H9 (cell line): ENCODE measurements at regions not wholly inside any gene's neighbourhood (a gene's known extent, or its start where the extent isn't known, plus 50 kb on each side); places are given as distances from the start of the nearest gene placed in this dataset.

ENCODE experiments used
- DNase-seq: peaks from one replicate; pipeline ENCODE4 v3.0.0-alpha.2; 2017
- H2AFZ ChIP-seq: one replicate; pipeline ENCODE4 v1.6.1; 2013; ENCODE audit warnings: mild to moderate bottlenecking, low read length, control low read depth, moderate library complexity
- H2AK5ac ChIP-seq: 2 replicates; pipeline ENCODE4 v1.6.1; 2013; ENCODE audit warnings: low read length, control low read depth, mixed read lengths; ENCODE audit not compliant: insufficient read length
- H2BK120ac ChIP-seq: one replicate; pipeline ENCODE4 v1.6.1; 2013; ENCODE audit warnings: low read depth, mild to moderate bottlenecking, low read length, control low read depth, inconsistent platforms; ENCODE audit not compliant: poor library complexity, severe bottlenecking
- H2BK12ac ChIP-seq: 2 replicates; pipeline ENCODE4 v1.6.1; 2013; ENCODE audit warnings: low read length, control low read depth, mixed read lengths, low read depth; ENCODE audit not compliant: insufficient read length
- H2BK15ac ChIP-seq: 2 replicates; pipeline ENCODE4 v1.6.1; 2013; ENCODE audit warnings: low read depth, low read length, control low read depth
- H2BK20ac ChIP-seq: one replicate; pipeline ENCODE4 v1.6.1; 2013; ENCODE audit warnings: low read depth, mild to moderate bottlenecking, low read length, control low read depth, inconsistent platforms; ENCODE audit not compliant: poor library complexity, severe bottlenecking
- H2BK5ac ChIP-seq: 2 replicates; pipeline ENCODE4 v1.6.1; 2013; ENCODE audit warnings: low read length, control low read depth, mixed read lengths; ENCODE audit not compliant: insufficient read length
- H3K14ac ChIP-seq: 2 replicates; pipeline ENCODE4 v1.6.1; 2013; ENCODE audit warnings: low read length, control low read depth; ENCODE audit not compliant: insufficient read depth
- H3K18ac ChIP-seq: 2 replicates; pipeline ENCODE4 v1.6.1; 2013; ENCODE audit warnings: low read depth, mild to moderate bottlenecking, mixed read lengths, low read length, control low read depth; ENCODE audit not compliant: insufficient read length
- H3K23ac ChIP-seq: 2 replicates; pipeline ENCODE4 v1.6.1; 2013; ENCODE audit warnings: low read length, control low read depth, mixed read lengths, low read depth; ENCODE audit not compliant: insufficient read length
- H3K23me2 ChIP-seq: 2 replicates; pipeline ENCODE4 v1.6.1; 2013; ENCODE audit warnings: low read depth, mild to moderate bottlenecking, mixed read lengths, low read length, control low read depth; ENCODE audit not compliant: insufficient read length, poor library complexity, severe bottlenecking
- H3K27ac ChIP-seq: 2 replicates; pipeline ENCODE4 v1.5.1; 2013; ENCODE audit warnings: low read length, control low read depth, mixed read lengths, low read depth; ENCODE audit not compliant: insufficient read length
- H3K27me3 ChIP-seq: 2 replicates; pipeline ENCODE4 v1.6.1; 2013; ENCODE audit warnings: low read length, control low read depth, inconsistent platforms; ENCODE audit not compliant: insufficient read depth
- H3K4ac ChIP-seq: 2 replicates; pipeline ENCODE4 v1.6.1; 2013; ENCODE audit warnings: low read depth, mild to moderate bottlenecking, control low read depth, inconsistent platforms, low read length, moderate library complexity
- H3K4me1 ChIP-seq: 2 replicates; pipeline ENCODE4 v1.6.1; 2013; ENCODE audit warnings: low read length, control low read depth, inconsistent platforms; ENCODE audit not compliant: insufficient read depth
- H3K4me2 ChIP-seq: 2 replicates; pipeline ENCODE4 v1.6.1; 2013; ENCODE audit warnings: low read length, control low read depth, mixed read lengths; ENCODE audit not compliant: insufficient read length, insufficient read depth
- H3K56ac ChIP-seq: 2 replicates; pipeline ENCODE4 v1.6.1; 2013; ENCODE audit warnings: low read depth, mild to moderate bottlenecking, mixed read lengths, low read length, control low read depth; ENCODE audit not compliant: insufficient read length
- H3K79me1 ChIP-seq: 2 replicates; pipeline ENCODE4 v1.6.1; 2013; ENCODE audit warnings: low read depth, mild to moderate bottlenecking, moderate library complexity, low read length, control low read depth, inconsistent platforms; ENCODE audit not compliant: insufficient read depth, poor library complexity, severe bottlenecking
- H3K79me2 ChIP-seq: 2 replicates; pipeline ENCODE4 v1.6.1; 2013; ENCODE audit warnings: low read length, control low read depth, inconsistent platforms; ENCODE audit not compliant: insufficient read depth
- H3K9ac ChIP-seq: 2 replicates; pipeline ENCODE4 v1.6.1; 2013; ENCODE audit warnings: low read length, control low read depth, mixed read lengths; ENCODE audit not compliant: insufficient read length; ENCODE audit errors: extremely low read depth
- H3K9me3 ChIP-seq: one replicate; pipeline ENCODE4 v1.6.1; 2013; ENCODE audit warnings: low read depth, low read length, inconsistent platforms; ENCODE audit not compliant: control insufficient read depth
- H3T11ph ChIP-seq: one replicate; pipeline ENCODE4 v1.6.1; 2013; ENCODE audit warnings: mild to moderate bottlenecking, low read length, control low read depth, inconsistent platforms
- H4K20me1 ChIP-seq: one replicate; pipeline ENCODE4 v1.6.1; 2013; ENCODE audit not compliant: control insufficient read depth, insufficient read length, insufficient read depth
- H4K5ac ChIP-seq: 2 replicates; pipeline ENCODE4 v1.6.1; 2013; ENCODE audit warnings: low read depth, mild to moderate bottlenecking, mixed read lengths, low read length, control low read depth; ENCODE audit not compliant: insufficient read length
- H4K8ac ChIP-seq: replicated peaks from 2 replicates; pipeline ENCODE4 v1.6.1; 2013; ENCODE audit warnings: low read length, control low read depth, mixed read lengths, low read depth; ENCODE audit not compliant: insufficient read length
- H4K91ac ChIP-seq: 2 replicates; pipeline ENCODE4 v1.6.1; 2013; ENCODE audit warnings: low read depth, mild to moderate bottlenecking, moderate library complexity, mixed read lengths, low read length, control low read depth; ENCODE audit not compliant: insufficient read length
- H3K27ac Mint-ChIP-seq, 3 experiments: 2 replicates in 2 of 3; 3 replicates in 1 of 3; pipeline ENCODE4 v1.8.0; 2020 to 2021; ENCODE audit warnings: mixed read lengths in 3 of 3, mild to moderate bottlenecking in 1 of 3, moderate library complexity in 1 of 3
- H3K27me3 Mint-ChIP-seq: 2 replicates; pipeline ENCODE4 v1.8.0; 2021; ENCODE audit warnings: low read depth, mild to moderate bottlenecking, moderate library complexity, mixed read lengths
- H3K36me3 Mint-ChIP-seq, 3 experiments: 2 replicates in 2 of 3; 3 replicates in 1 of 3; pipeline ENCODE4 v1.8.0; 2020 to 2021; ENCODE audit warnings: low read depth in 3 of 3, mixed read lengths in 3 of 3; ENCODE audit not compliant: insufficient read depth in 1 of 3
- H3K4me1 Mint-ChIP-seq, 2 experiments: 2 replicates each; pipeline ENCODE4 v1.8.0; 2020; ENCODE audit warnings: mixed read lengths in 2 of 2
- H3K4me3 Mint-ChIP-seq, 2 experiments: 2 replicates in 1 of 2; 3 replicates in 1 of 2; pipeline ENCODE4 v1.8.0; 2020 to 2021; ENCODE audit warnings: mild to moderate bottlenecking in 2 of 2, mixed read lengths in 2 of 2, moderate library complexity in 1 of 2
- H3K9me3 Mint-ChIP-seq, 2 experiments: 2 replicates in 1 of 2; 3 replicates in 1 of 2; pipeline ENCODE4 v1.8.0; 2020; ENCODE audit warnings: mild to moderate bottlenecking in 2 of 2, mixed read lengths in 2 of 2, moderate library complexity in 1 of 2
- WGBS: extraction: QIAGEN DNeasy Blood & Tissue Kit; methylation state at CpG from one replicate; pipeline ENCODE4 v1.1.7; 2013; ENCODE audit warnings: missing lambda C conversion rate, low lambda C conversion rate, mixed read lengths; ENCODE audit not compliant: insufficient read length; ENCODE audit errors: extremely low coverage; 5-methylcytosine and 5-hydroxymethylcytosine counted together
- TF ChIP-seq, protein P1 (sequence below): fragments of 200-600 bp; sonication (generic); conservative IDR thresholded peaks from 3 replicates; pipeline ENCODE4 v1.8.0; 2021; ENCODE audit warnings: antibody characterized with exemption, mild to moderate bottlenecking

DNA sequence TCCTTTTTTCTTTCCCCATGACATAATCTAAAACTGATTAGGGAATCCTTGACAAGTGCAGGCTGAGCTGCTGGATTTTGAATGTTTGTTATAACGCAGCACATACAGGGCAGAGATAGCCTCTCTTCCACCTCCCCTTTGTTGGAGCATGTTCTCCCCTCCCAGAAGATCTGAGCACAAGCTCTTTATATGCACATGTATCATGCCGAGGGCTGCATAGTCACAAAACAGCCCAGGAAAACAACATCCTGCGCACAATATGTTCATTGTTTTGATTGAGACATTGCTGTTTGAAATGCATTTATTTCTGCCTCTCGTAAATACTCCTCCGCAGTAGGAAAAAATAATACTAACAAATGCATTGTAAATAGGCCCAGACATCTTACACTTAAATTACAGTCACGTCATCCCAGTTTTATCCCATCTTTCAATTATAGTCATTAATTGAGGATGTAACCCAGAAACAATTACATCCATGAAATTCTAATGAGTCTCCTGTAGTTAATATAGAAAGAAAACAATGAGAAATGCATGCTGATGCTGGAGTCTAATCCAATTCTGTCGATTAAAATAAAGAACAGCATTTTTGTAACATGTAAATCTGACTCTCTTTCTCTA is 401.8 kb downstream of the BTG1 start:
- TF ChIP-seq, protein P1, sequence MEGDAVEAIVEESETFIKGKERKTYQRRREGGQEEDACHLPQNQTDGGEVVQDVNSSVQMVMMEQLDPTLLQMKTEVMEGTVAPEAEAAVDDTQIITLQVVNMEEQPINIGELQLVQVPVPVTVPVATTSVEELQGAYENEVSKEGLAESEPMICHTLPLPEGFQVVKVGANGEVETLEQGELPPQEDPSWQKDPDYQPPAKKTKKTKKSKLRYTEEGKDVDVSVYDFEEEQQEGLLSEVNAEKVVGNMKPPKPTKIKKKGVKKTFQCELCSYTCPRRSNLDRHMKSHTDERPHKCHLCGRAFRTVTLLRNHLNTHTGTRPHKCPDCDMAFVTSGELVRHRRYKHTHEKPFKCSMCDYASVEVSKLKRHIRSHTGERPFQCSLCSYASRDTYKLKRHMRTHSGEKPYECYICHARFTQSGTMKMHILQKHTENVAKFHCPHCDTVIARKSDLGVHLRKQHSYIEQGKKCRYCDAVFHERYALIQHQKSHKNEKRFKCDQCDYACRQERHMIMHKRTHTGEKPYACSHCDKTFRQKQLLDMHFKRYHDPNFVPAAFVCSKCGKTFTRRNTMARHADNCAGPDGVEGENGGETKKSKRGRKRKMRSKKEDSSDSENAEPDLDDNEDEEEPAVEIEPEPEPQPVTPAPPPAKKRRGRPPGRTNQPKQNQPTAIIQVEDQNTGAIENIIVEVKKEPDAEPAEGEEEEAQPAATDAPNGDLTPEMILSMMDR, result no peak
- H2BK120ac ChIP-seq, result no peak overlapping the region
- H2BK20ac ChIP-seq, result no peak overlapping the region
- no peak overlapping the region for H3K23ac ChIP-seq
- no peak overlapping the region for H4K91ac ChIP-seq
- no peak overlapping the region for H2BK5ac ChIP-seq
- no peaks in the 10 kb centered on the region for H4K20me1 ChIP-seq
- no CpG with 5 or more reads among the region's 7 CpGs for WGBS
- H3K27ac ChIP-seq, result no peak overlapping the region
- no peaks in the 10 kb centered on the region for H3K4me1 ChIP-seq
- no peaks in the 10 kb centered on the region for H3K23me2 ChIP-seq
- H3K4ac ChIP-seq, result no peak overlapping the region
- no peak overlapping the region for H3K14ac ChIP-seq
- H3K27me3 Mint-ChIP-seq, result no peaks in the 10 kb centered on the region
- no peaks in the 10 kb centered on the region for H3K4me1 Mint-ChIP-seq
- H3K27ac Mint-ChIP-seq, result no peak overlapping the region
- no peaks in the 10 kb centered on the region for H3K27me3 ChIP-seq
- no peaks in the 10 kb centered on the region for H3K9me3 Mint-ChIP-seq
- no peak overlapping the region for H3T11ph ChIP-seq
- no peaks in the 10 kb centered on the region for H3K79me2 ChIP-seq
- no peak for DNase-seq
- H3K56ac ChIP-seq, result no peak overlapping the region
- no peak overlapping the region for H2BK15ac ChIP-seq
- no peak overlapping the region for H3K4me3 Mint-ChIP-seq
- H3K18ac ChIP-seq, result no peak overlapping the region
- H3K79me1 ChIP-seq, result no peaks in the 10 kb centered on the region
- H2AK5ac ChIP-seq, result no peak overlapping the region
- H4K5ac ChIP-seq, result no peak overlapping the region
- no peak overlapping the region for H3K9ac ChIP-seq
- H2AFZ ChIP-seq, result no peak overlapping the region
- no peak overlapping the region for H2BK12ac ChIP-seq
- H3K9me3 ChIP-seq, result no peaks in the 10 kb centered on the region
- H3K36me3 Mint-ChIP-seq, result no peaks in the 10 kb centered on the region
- no peak overlapping the region for H3K4me2 ChIP-seq
- H4K8ac ChIP-seq, result no peak overlapping the region
